A549 (cell line): ENCODE measurements at regions not wholly inside any gene's neighbourhood (a gene's known extent, or its start where the extent isn't known, plus 50 kb on each side); places are given as distances from the start of the nearest gene placed in this dataset.

Experiments used
- CTCF ChIP-seq: fragments of >200 bp; sonication (Bioruptor Twin); formaldehyde crosslinking; IDR thresholded peaks from 3 replicates; pipeline ENCODE4 v1.5.1; 2016
- ELK1 ChIP-seq: fragments of 150-350 bp; IDR thresholded peaks from 2 replicates; pipeline ENCODE4 v1.6.1; 2014; ENCODE audit warnings: low read depth, mild to moderate bottlenecking, low read length
- MAX ChIP-seq: IDR thresholded peaks from 2 replicates; pipeline ENCODE4 v1.6.1; 2012
- POLR2A ChIP-seq: IDR thresholded peaks from 2 replicates; pipeline ENCODE4 v1.6.1; 2012; ENCODE audit warnings: mild to moderate bottlenecking, low read length
- REST ChIP-seq: fragments of 200-600 bp; sonication (generic); IDR thresholded peaks from 2 replicates; pipeline ENCODE4 v1.6.1; 2016; ENCODE audit warnings: antibody characterized with exemption, mild to moderate bottlenecking, moderate library complexity
- RFX5 ChIP-seq: fragments of 450-650 bp; IDR thresholded peaks from 2 replicates; pipeline ENCODE4 v1.7.1; 2014; ENCODE audit warnings: antibody characterized with exemption, mild to moderate bottlenecking, moderate library complexity
- SREBF2 ChIP-seq: fragments of 450-650 bp; IDR thresholded peaks from 2 replicates; pipeline ENCODE4 v1.6.1; 2014; ENCODE audit warnings: mild to moderate bottlenecking, moderate library complexity
- USF2 ChIP-seq: fragments of 450-650 bp; IDR thresholded peaks from 2 replicates; pipeline ENCODE4 v1.6.1; 2014; ENCODE audit warnings: antibody characterized with exemption

GRCh38 chrX:39758791-39759525 is 338.8 kb downstream of the BCOR start:
- TF ChIP-seq USF2 (no peak), RFX5 (no peak), CTCF (no peak), MAX (no peak), POLR2A (no peak), ELK1 (no peak), SREBF2 (no peak), REST (no peak)
